NCI-H345 (cell line): ENCODE measurements at regions not wholly inside any gene's neighbourhood (a gene's known extent, or its start where the extent isn't known, plus 50 kb on each side); places are given as distances from the start of the nearest gene placed in this dataset.
"Not testable (repeated sequence)": the region's sequence is repeated elsewhere in the genome, so short reads cannot be mapped to it uniquely, and the experiment has no call there.

Source experiments
- DNase-seq: peaks from one replicate; lab custom pipeline; 2025; lab: John Stamatoyannopoulos, UW

GRCh38 chr11:71182791-71183677 lies 69.3 kb downstream of the SHANK2 start:
- peak; percentile 87 for DNase-seq

- DNase-seq = peak; percentile 47
Measured at GRCh38 chr11:71181566-71181965, 70.8 kb downstream of the SHANK2 start.

- peak; percentile 25 for DNase-seq
Measured at GRCh38 chr11:71180694-71181470, 71.5 kb downstream of the SHANK2 start.

GRCh38 chr11:71179877-71180605 lies 72.3 kb downstream of the SHANK2 start:
- no peak for DNase-seq

GRCh38 chr11:71178076-71178475 lies 74.3 kb downstream of the SHANK2 start:
- no peak for DNase-seq

GRCh38 chr11:71176812-71177211 lies 75.6 kb downstream of the SHANK2 start:
- no peak for DNase-seq

GRCh38 chr11:71173709-71174108 lies 78.7 kb downstream of the SHANK2 start:
- no peak for DNase-seq

- no peak for DNase-seq
Measured at GRCh38 chr11:71172680-71173079, 79.7 kb downstream of the SHANK2 start.

- DNase-seq = no peak
Measured at GRCh38 chr11:71171576-71171975, 80.8 kb downstream of the SHANK2 start.

GRCh38 chr11:71170624-71171423 lies 81.6 kb downstream of the SHANK2 start:
- DNase-seq = no peak

- DNase-seq = no peak
Measured at GRCh38 chr11:71169313-71169712, 83.1 kb downstream of the SHANK2 start.

- DNase-seq = not testable (repeated sequence)
Measured at GRCh38 chr11:71167814-71168213, 84.6 kb downstream of the SHANK2 start.

- DNase-seq = no peak
Measured at GRCh38 chr11:71165771-71166170, 86.6 kb downstream of the SHANK2 start.

- DNase-seq = no peak
Measured at GRCh38 chr11:71164621-71165020, 87.8 kb downstream of the SHANK2 start.

GRCh38 chr11:71164186-71164585 lies 88.2 kb downstream of the SHANK2 start:
- no peak for DNase-seq

GRCh38 chr11:71163371-71163770 lies 89.0 kb downstream of the SHANK2 start:
- DNase-seq = no peak

- no peak for DNase-seq
Measured at GRCh38 chr11:71158936-71159335, 93.4 kb downstream of the SHANK2 start.

GRCh38 chr11:71157676-71158075 lies 94.7 kb downstream of the SHANK2 start:
- not testable (repeated sequence) for DNase-seq

GRCh38 chr11:71156301-71156700 lies 96.1 kb downstream of the SHANK2 start:
- no peak for DNase-seq

- DNase-seq = no peak
Measured at GRCh38 chr11:71155846-71156245, 96.5 kb downstream of the SHANK2 start.

GRCh38 chr11:71154261-71154805 lies 98.0 kb downstream of the SHANK2 start:
- DNase-seq = no peak
